IMR-90 (cell line): ENCODE measurements at regions not wholly inside any gene's neighbourhood (a gene's known extent, or its start where the extent isn't known, plus 50 kb on each side); places are given as distances from the start of the nearest gene placed in this dataset.

ENCODE experiments used
- CEBPB ChIP-seq: IDR thresholded peaks from 2 replicates; pipeline ENCODE4 v1.6.1; 2012; ENCODE audit warnings: low read depth, low read length, improper control_type of control experiment
- CTCF ChIP-seq: conservative IDR thresholded peaks from 2 replicates; pipeline ENCODE4 v1.5.1; 2012; ENCODE audit warnings: mild to moderate bottlenecking, low read depth, low read length, improper control_type of control experiment
- ELK1 ChIP-seq: fragments of 150-350 bp; IDR thresholded peaks from 2 replicates; pipeline ENCODE4 v1.6.1; 2016; ENCODE audit warnings: low read depth, mild to moderate bottlenecking, low read length, moderate library complexity, borderline replicate concordance
- MAFK ChIP-seq: IDR thresholded peaks from 2 replicates; pipeline ENCODE4 v1.6.1; 2012; ENCODE audit warnings: low read depth, low read length, improper control_type of control experiment
- MXI1 ChIP-seq: IDR thresholded peaks from 2 replicates; pipeline ENCODE4 v1.6.1; 2012; ENCODE audit warnings: low read depth, mild to moderate bottlenecking, low read length, moderate library complexity, borderline replicate concordance
- POLR2A ChIP-seq: IDR thresholded peaks from 2 replicates; pipeline ENCODE4 v1.6.1; 2012; ENCODE audit warnings: mild to moderate bottlenecking, low read depth, low read length
- RAD21 ChIP-seq: IDR thresholded peaks from 2 replicates; pipeline ENCODE4 v1.6.1; 2012; ENCODE audit warnings: low read length, improper control_type of control experiment
- USF2 ChIP-seq: fragments of 150-350 bp; IDR thresholded peaks from 2 replicates; pipeline ENCODE4 v1.6.1; 2017; ENCODE audit warnings: mild to moderate bottlenecking, antibody characterized with exemption, low read length, low read depth

- TF ChIP-seq RAD21 (no peak), CTCF (no peak), MAFK (no peak), POLR2A (no peak), MXI1 (no peak), CEBPB (no peak), USF2 (no peak), ELK1 (no peak)
Measured at GRCh38 chr10:33878238-33878786, 543.8 kb upstream of the NRP1 start.
